SK-N-SH (cell line): ENCODE measurements at regions not wholly inside any gene's neighbourhood (a gene's known extent, or its start where the extent isn't known, plus 50 kb on each side); places are given as distances from the start of the nearest gene placed in this dataset.

Experiments used
- CTCF ChIA-PET: fragments of 300-600, 350-600 bp; formaldehyde crosslinking; extraction: SDS; loops from one replicate; lab custom pipeline; 2021; lab: Yijun Ruan, JAX
- POLR2A ChIA-PET: fragments of 350-600 bp; sonication (Branson Sonifier 250); formaldehyde crosslinking; extraction: SDS; loops from one replicate; lab custom pipeline; 2020; ENCODE audit warnings: antibody characterized with exemption, inconsistent platforms; lab: Yijun Ruan, JAX
- DNase-seq: peaks from one replicate; pipeline ENCODE4 v3.0.0; 2012
- H2AFZ ChIP-seq: fragments of 200-600 bp; sonication (generic); 2 replicates; pipeline ENCODE4 v1.8.1; 2016; ENCODE audit warnings: antibody characterized with exemption, mild to moderate bottlenecking, low read depth
- H3F3A ChIP-seq: fragments of 200-600 bp; sonication (generic); replicated peaks from 2 replicates; pipeline ENCODE3; 2016; ENCODE audit warnings: antibody characterized with exemption, mild to moderate bottlenecking; ENCODE audit not compliant: insufficient read depth
- H3K27ac ChIP-seq, 2 experiments: fragments of 200-500 bp in 1 of 2; fragments of 200-600 bp in 1 of 2; sonication (Bioruptor generic) in 1 of 2; sonication (generic), shearing (Covaris generic) in 1 of 2; 2 replicates each; pipeline versions ENCODE4 v1.5.1 to v1.6.1; 2014 to 2016; ENCODE audit warnings: low read depth in 2 of 2, inconsistent platforms in 1 of 2, low read length in 1 of 2, mild to moderate bottlenecking in 1 of 2, mixed read lengths in 1 of 2
- H3K27me3 ChIP-seq: fragments of 200-600 bp; sonication (generic), shearing (Covaris generic); 2 replicates; pipeline ENCODE4 v1.6.1; 2016; ENCODE audit warnings: mixed run types; ENCODE audit not compliant: insufficient read depth
- H3K36me3 ChIP-seq, 2 experiments: fragments of 200-500 bp in 1 of 2; fragments of 200-600 bp in 1 of 2; sonication (Bioruptor generic) in 1 of 2; sonication (generic) in 1 of 2; replicated peaks in 1 of 2; 2 replicates each; pipeline versions ENCODE3 to v1.5.1; 2014 to 2016; ENCODE audit warnings: low read length in 1 of 2, mild to moderate bottlenecking in 1 of 2; ENCODE audit not compliant: insufficient read depth in 2 of 2, control insufficient read depth in 1 of 2
- H3K4me1 ChIP-seq, 2 experiments: fragments of 200-500 bp in 1 of 2; fragments of 200-600 bp in 1 of 2; sonication (Bioruptor generic) in 1 of 2; sonication (generic), shearing (Covaris generic) in 1 of 2; 2 replicates each; pipeline versions ENCODE4 v1.5.1 to v1.6.1; 2014 to 2016; ENCODE audit warnings: low read depth in 1 of 2, low read length in 1 of 2, mixed run types in 1 of 2; ENCODE audit not compliant: insufficient read depth in 2 of 2, control insufficient read depth in 1 of 2
- H3K4me2 ChIP-seq: fragments of 200-600 bp; sonication (generic), shearing (Covaris generic); 2 replicates; pipeline ENCODE4 v1.6.1; 2017; ENCODE audit warnings: mixed run types
- H3K4me3 ChIP-seq, 2 experiments: fragments of 200-500 bp in 1 of 2; fragments of 200-600 bp in 1 of 2; sonication (Bioruptor generic) in 1 of 2; sonication (generic), shearing (Covaris generic) in 1 of 2; 2 replicates each; pipeline versions ENCODE4 v1.5.1 to v1.8.1; 2014 to 2016; ENCODE audit warnings: low read depth in 2 of 2, inconsistent platforms in 1 of 2, low read length in 1 of 2, mild to moderate bottlenecking in 1 of 2, mixed read lengths in 1 of 2, moderate library complexity in 1 of 2
- H3K79me2 ChIP-seq: fragments of 200-600 bp; sonication (generic); 2 replicates; pipeline ENCODE4 v1.8.1; 2017; ENCODE audit warnings: mild to moderate bottlenecking; ENCODE audit not compliant: insufficient read depth
- H3K9ac ChIP-seq: fragments of 200-600 bp; sonication (generic); 2 replicates; pipeline ENCODE4 v1.6.1; 2017; ENCODE audit warnings: mixed run types
- H3K9me2 ChIP-seq: fragments of 200-600 bp; sonication (generic); 2 replicates; pipeline ENCODE4 v1.6.1; 2017; ENCODE audit warnings: mixed run types
- H3K9me3 ChIP-seq: fragments of 200-600 bp; sonication (generic); 2 replicates; pipeline ENCODE4 v1.6.1; 2017; ENCODE audit warnings: mixed run types, mild to moderate bottlenecking, moderate library complexity
- H4K20me1 ChIP-seq: fragments of 200-600 bp; sonication (generic); 2 replicates; pipeline ENCODE4 v1.6.1; 2017; ENCODE audit warnings: mild to moderate bottlenecking, mixed run types; ENCODE audit not compliant: insufficient read depth
- CHD2 ChIP-seq: fragments of 150-350 bp; IDR thresholded peaks from 2 replicates; pipeline ENCODE4 v1.6.1; 2018; ENCODE audit warnings: low read length; ENCODE audit not compliant: partially characterized antibody
- CTCF ChIP-seq: fragments of 200-600 bp; sonication (generic); IDR thresholded peaks from 2 replicates; pipeline ENCODE4 v1.6.1; 2017; ENCODE audit warnings: antibody characterized with exemption, mild to moderate bottlenecking, moderate library complexity
- EP300 ChIP-seq, 2 experiments: IDR thresholded peaks; 2 replicates each; pipeline versions ENCODE4 v1.4.0 to v1.6.1; 2012; ENCODE audit warnings: borderline replicate concordance in 1 of 2, low read depth in 1 of 2, low read length in 1 of 2
- FOSL2 ChIP-seq: IDR thresholded peaks from 2 replicates; pipeline ENCODE4 v1.4.0; 2012; ENCODE audit warnings: low read depth, mild to moderate bottlenecking, moderate library complexity, borderline replicate concordance
- FOXM1 ChIP-seq: IDR thresholded peaks from 2 replicates; pipeline ENCODE4 v1.4.0; 2012; ENCODE audit warnings: low read depth, mild to moderate bottlenecking
- JUND ChIP-seq: IDR thresholded peaks from 2 replicates; pipeline ENCODE4 v1.4.0; 2012
- MAX ChIP-seq: IDR thresholded peaks from 2 replicates; pipeline ENCODE4 v1.4.0; 2012; ENCODE audit warnings: low read depth
- MEF2A ChIP-seq: IDR thresholded peaks from 2 replicates; pipeline ENCODE4 v1.4.0; 2012; ENCODE audit warnings: low read depth, borderline replicate concordance
- MXI1 ChIP-seq: IDR thresholded peaks from 2 replicates; pipeline ENCODE4 v1.6.1; 2012; ENCODE audit warnings: mild to moderate bottlenecking, low read depth, low read length, improper control_type of control experiment
- NFIC ChIP-seq: IDR thresholded peaks from 2 replicates; pipeline ENCODE4 v1.4.0; 2012; ENCODE audit warnings: borderline replicate concordance
- PBX3 ChIP-seq: IDR thresholded peaks from 2 replicates; pipeline ENCODE4; 2012
- POLR2AphosphoS5 ChIP-seq: IDR thresholded peaks from 2 replicates; pipeline ENCODE4 v1.6.1; 2012; ENCODE audit warnings: low read depth, low read length
- RAD21 ChIP-seq: IDR thresholded peaks from 2 replicates; pipeline ENCODE4 v1.6.1; 2012; ENCODE audit warnings: mild to moderate bottlenecking, low read length
- RXRA ChIP-seq: IDR thresholded peaks from 2 replicates; pipeline ENCODE4 v1.4.0; 2012; ENCODE audit warnings: low read depth, mild to moderate bottlenecking, borderline replicate concordance
- TCF12 ChIP-seq: IDR thresholded peaks from 2 replicates; pipeline ENCODE4 v1.4.0; 2012
- TEAD4 ChIP-seq: IDR thresholded peaks from 2 replicates; pipeline ENCODE4 v1.4.0; 2012; ENCODE audit warnings: mild to moderate bottlenecking, borderline replicate concordance; ENCODE audit not compliant: insufficient read depth
- USF1 ChIP-seq: IDR thresholded peaks from 2 replicates; pipeline ENCODE4 v1.4.0; 2012; ENCODE audit warnings: low read depth, borderline replicate concordance
- ZBTB33 ChIP-seq: IDR thresholded peaks from 2 replicates; pipeline ENCODE4 v1.4.0; 2012; ENCODE audit warnings: low read depth, borderline replicate concordance
- WGBS: methylation state at CpG from one replicate; pipeline ENCODE4 v1.1.6; 2017; ENCODE audit warnings: low lambda C conversion rate; 5-methylcytosine and 5-hydroxymethylcytosine counted together

GRCh38 chr5:167743695-167744464, 547.6 kb upstream of the WWC1 start:
- peaks cover 0 to 15% of the 10 kb centered on the region in 2 experiments; a peak in 1 of 4 replicates for H3K4me1 ChIP-seq
- POLR2A ChIA-PET: no interaction called here
- no peaks in the 10 kb centered on the region for H3K9me2 ChIP-seq
- no peak overlapping the region for H3K4me3 ChIP-seq
- H4K20me1 ChIP-seq: no peaks in the 10 kb centered on the region
- CTCF ChIA-PET: interaction anchor here (1.0 kb wide), 1 partner anchor 21 kb away, joined by 4 read pairs; no protein-coding TSS in a partner anchor
- no peaks in the 10 kb centered on the region for H3K36me3 ChIP-seq
- peak overlapping the region; percentile 55 for H3K9ac ChIP-seq
- WGBS: 24% methylated on average over 4 of the region's 4 CpGs
- no peaks in the 10 kb centered on the region for H3K79me2 ChIP-seq
- H2AFZ ChIP-seq: peak overlapping the region; percentile 64
- no peaks in the 10 kb centered on the region for H3K9me3 ChIP-seq
- peak overlapping the region; percentile 62 for H3K4me2 ChIP-seq
- H3F3A ChIP-seq: peaks cover 19% of the 10 kb centered on the region
- TF ChIP-seq TCF12 (peak; percentile 79), FOXM1 (no peak), FOSL2 (peak; percentile 47; the same call in 1 of the 2 replicates), NFIC (peak; percentile 92), JUND (peak; percentile 62), TEAD4 (peak; percentile 41; the same call in 1 of the 2 replicates), PBX3 (peak; percentile 38; the same call in 1 of the 2 replicates), EP300 (IDR thresholded peaks at IDR 0.05; ENCODE audit: borderline replicate concordance in 1 of 2, low read depth in 1 of 2, low read length in 1 of 2) (peak in 1 of 2 experiments; percentile 78; a peak in 2 of 4 replicates), MXI1 (no peak), ZBTB33 (no peak), MEF2A (no peak), RAD21 (no peak), RXRA (0 out of 2 replicates have a peak, but pooled peaks have one; percentile 48), MAX (no peak)
- no peak for DNase-seq
- H3K27me3 ChIP-seq: no peaks in the 10 kb centered on the region
- peak overlapping the region in 1 of 2 experiments; percentile 71; a peak in 2 of 4 replicates for H3K27ac ChIP-seq

- Histone ChIP-seq H3F3A (peaks cover 19% of the 10 kb centered on the region), H3K27me3 (no peaks in the 10 kb centered on the region), H3K79me2 (no peaks in the 10 kb centered on the region), H3K9ac (no peak overlapping the region), H3K4me2 (no peak overlapping the region), H2AFZ (no peak overlapping the region), H4K20me1 (no peaks in the 10 kb centered on the region), H3K9me2 (no peaks in the 10 kb centered on the region), H3K27ac (no peak overlapping the region), H3K36me3 (no peaks in the 10 kb centered on the region), H3K4me1 (peaks cover 0 to 19% of the 10 kb centered on the region in 2 experiments; a peak in 1 of 4 replicates), H3K9me3 (no peaks in the 10 kb centered on the region), H3K4me3 (no peak overlapping the region)
- WGBS: 75% methylated on average over 6 of the region's 6 CpGs
- no peak for TF ChIP-seq USF1
- no peak for TF ChIP-seq CHD2
- TF ChIP-seq CTCF: no peak
- TF ChIP-seq POLR2AphosphoS5: no peak
- no peak for TF ChIP-seq JUND
- no peak for TF ChIP-seq MAX
- ChIA-PET POLR2A (no interaction called here), CTCF (interaction anchor here (1.0 to 1.8 kb wide), 2 partner anchors 12 to 301 kb away, joined by 4 to 5 read pairs; no protein-coding TSS in a partner anchor)
- DNase-seq: no peak
Observed at GRCh38 chr5:167745868-167746267, 545.6 kb upstream of the WWC1 start.
